K562 (cell line): ENCODE measurements at regions not wholly inside any gene's neighbourhood (a gene's known extent, or its start where the extent isn't known, plus 50 kb on each side); places are given as distances from the start of the nearest gene placed in this dataset.

Experiments used
- ARID1B ChIP-seq: fragments of 450-650 bp; IDR thresholded peaks from 2 replicates; pipeline ENCODE4 v1.6.1; 2016; ENCODE audit warnings: antibody characterized with exemption, mild to moderate bottlenecking, inconsistent platforms
- CREM ChIP-seq: IDR thresholded peaks from 2 replicates; pipeline ENCODE4 v1.6.1; 2014; ENCODE audit warnings: antibody characterized with exemption, low read depth
- DIDO1 ChIP-seq: fragments of 450-650 bp; IDR thresholded peaks from 2 replicates; pipeline ENCODE4 v1.6.1; 2016; ENCODE audit warnings: low read depth, missing biosample characterization, missing genetic modification characterization
- GATA2 ChIP-seq: sonication (generic); formaldehyde crosslinking; IDR thresholded peaks from 2 replicates; pipeline ENCODE4 v1.4.0; 2020; ENCODE audit warnings: mild to moderate bottlenecking, missing genetic modification reagents
- HDAC3 ChIP-seq: fragments of 450-650 bp; IDR thresholded peaks from 2 replicates; pipeline ENCODE4 v1.6.1; 2018; ENCODE audit warnings: borderline replicate concordance, mild to moderate bottlenecking, moderate library complexity; ENCODE audit not compliant: partially characterized antibody
- HNRNPUL1 ChIP-seq: fragments of 200-400 bp; formaldehyde crosslinking; IDR thresholded peaks from 2 replicates; pipeline ENCODE4 v1.6.1; 2017; ENCODE audit warnings: low read length
- NFRKB ChIP-seq: fragments of 450-650 bp; IDR thresholded peaks from 2 replicates; pipeline ENCODE4 v1.6.1; 2016; ENCODE audit warnings: low read depth
- NR4A1 ChIP-seq, 2 experiments: fragments of 250-450 bp in 1 of 2; fragments of 450-650 bp in 1 of 2; sonication (Bioruptor Pico) in 1 of 2; IDR thresholded peaks; 2 replicates each; pipeline versions ENCODE4 v1.4.0 to v1.6.1; 2016 to 2020; ENCODE audit warnings: mild to moderate bottlenecking in 2 of 2, missing compliant biosample characterization in 1 of 2, missing genetic modification characterization in 1 of 2, moderate library complexity in 1 of 2
- POLR2H ChIP-seq: IDR thresholded peaks from 2 replicates; pipeline ENCODE4 v1.6.1; 2016; ENCODE audit warnings: missing genetic modification characterization, low read depth, mild to moderate bottlenecking, control low read depth, missing compliant biosample characterization, moderate library complexity
- POLR3A ChIP-seq: IDR thresholded peaks from 2 replicates; pipeline ENCODE4 v1.6.1; 2011; ENCODE audit warnings: borderline replicate concordance, mild to moderate bottlenecking, moderate library complexity; ENCODE audit not compliant: insufficient read length, insufficient read depth; ENCODE audit errors: extremely low read depth
- SOX6 ChIP-seq: fragments of 450-650 bp; IDR thresholded peaks from 2 replicates; pipeline ENCODE4 v1.6.1; 2014; ENCODE audit warnings: mild to moderate bottlenecking
- SP1 ChIP-seq: sonication (generic); formaldehyde crosslinking; IDR thresholded peaks from 2 replicates; pipeline ENCODE4 v1.8.1; 2022; ENCODE audit warnings: mild to moderate bottlenecking, missing genetic modification reagents
- SREBF2 ChIP-seq: sonication (generic); formaldehyde crosslinking; IDR thresholded peaks from 2 replicates; pipeline ENCODE4 v1.4.0; 2020; ENCODE audit warnings: mild to moderate bottlenecking, missing genetic modification reagents
- ZFP36 ChIP-seq: fragments of 150-350 bp; IDR thresholded peaks from 2 replicates; pipeline ENCODE4 v1.6.1; 2018; ENCODE audit warnings: low read length, low read depth; ENCODE audit not compliant: partially characterized antibody
- ZNF24 ChIP-seq: fragments of 450-650 bp; IDR thresholded peaks from 2 replicates; pipeline ENCODE4 v1.6.1; 2016
- ZNF324 ChIP-seq: fragments of 250-450 bp; sonication (Bioruptor Pico); IDR thresholded peaks from 2 replicates; pipeline ENCODE4 v1.4.0; 2020; ENCODE audit warnings: mild to moderate bottlenecking
- ZNF444 ChIP-seq: fragments of 250-450 bp; sonication (Bioruptor Pico); IDR thresholded peaks from 2 replicates; pipeline ENCODE4 v1.4.0; 2020; ENCODE audit warnings: mild to moderate bottlenecking, moderate library complexity
- TF ChIP-seq, protein P1 (sequence below), 2 experiments: IDR thresholded peaks in 1 of 2; conservative IDR thresholded peaks in 1 of 2; 2 replicates each; pipeline ENCODE4 v1.6.1; 2016; ENCODE audit warnings: low read depth in 2 of 2, mild to moderate bottlenecking in 1 of 2, missing compliant biosample characterization in 1 of 2, missing genetic modification characterization in 1 of 2, moderate library complexity in 1 of 2
- TF ChIP-seq, protein P2 (sequence below): fragments of 450-650 bp; IDR thresholded peaks from 2 replicates; pipeline ENCODE4 v1.7.1; 2018; ENCODE audit warnings: mild to moderate bottlenecking, low read depth; ENCODE audit not compliant: partially characterized antibody
- TF ChIP-seq, protein P3 (sequence below), 2 experiments: fragments of 200-800 bp in 1 of 2; sonication (Bioruptor generic) in 1 of 2; sonication (generic) in 1 of 2; formaldehyde crosslinking in 1 of 2; IDR thresholded peaks in 1 of 2; conservative IDR thresholded peaks in 1 of 2; 2 replicates each; pipeline versions ENCODE4 v1.5.0 to v1.6.1; 2016 to 2020; ENCODE audit warnings: missing compliant biosample characterization in 1 of 2, missing genetic modification characterization in 1 of 2, missing genetic modification reagents in 1 of 2

DNA sequence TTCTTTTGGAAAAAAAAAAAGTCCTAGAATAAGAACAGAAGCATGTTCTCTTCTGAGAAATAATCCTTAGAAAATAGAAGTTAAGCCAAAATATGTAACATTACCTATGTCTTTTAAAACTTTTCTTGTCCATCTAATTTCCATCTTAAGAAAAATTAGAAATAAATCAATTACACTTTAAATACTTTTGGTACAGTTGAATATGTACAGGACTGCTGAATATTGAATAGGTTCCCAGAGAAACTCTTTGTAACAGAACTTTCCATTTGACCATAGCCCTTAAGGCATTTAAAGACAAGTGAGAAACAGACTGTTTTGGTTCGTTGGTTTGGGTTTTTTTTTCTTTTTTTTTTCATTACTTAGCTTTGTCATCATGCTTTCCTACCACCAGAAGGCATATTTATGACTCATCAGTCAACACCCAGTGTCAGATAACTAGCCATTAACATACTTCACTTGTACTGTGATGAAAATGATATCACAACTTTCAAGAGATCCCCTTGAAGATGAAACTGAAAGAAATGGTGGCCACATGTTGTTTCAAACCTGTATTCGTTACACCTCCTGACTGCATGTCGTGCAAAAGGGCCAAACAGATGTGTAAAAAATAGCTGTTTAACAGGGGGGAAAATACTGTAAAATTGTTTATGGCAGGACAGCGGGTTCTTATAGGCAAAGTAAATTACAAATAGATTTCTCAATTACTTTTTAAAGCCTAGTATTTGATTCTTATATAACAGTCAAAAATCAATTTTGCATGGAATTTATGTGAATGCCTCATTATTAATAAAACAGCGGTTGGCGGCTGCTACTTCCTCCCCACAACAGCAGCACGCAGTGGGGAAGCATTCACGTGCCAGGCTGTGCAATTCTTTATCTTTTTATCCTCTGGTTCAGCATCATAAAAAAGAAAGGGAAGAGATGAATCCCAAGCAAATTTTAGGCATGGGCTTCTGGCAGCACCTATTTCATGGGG, 280.7 kb upstream of the HNRNPA3 start (continued):
- TF ChIP-seq, protein P1, sequence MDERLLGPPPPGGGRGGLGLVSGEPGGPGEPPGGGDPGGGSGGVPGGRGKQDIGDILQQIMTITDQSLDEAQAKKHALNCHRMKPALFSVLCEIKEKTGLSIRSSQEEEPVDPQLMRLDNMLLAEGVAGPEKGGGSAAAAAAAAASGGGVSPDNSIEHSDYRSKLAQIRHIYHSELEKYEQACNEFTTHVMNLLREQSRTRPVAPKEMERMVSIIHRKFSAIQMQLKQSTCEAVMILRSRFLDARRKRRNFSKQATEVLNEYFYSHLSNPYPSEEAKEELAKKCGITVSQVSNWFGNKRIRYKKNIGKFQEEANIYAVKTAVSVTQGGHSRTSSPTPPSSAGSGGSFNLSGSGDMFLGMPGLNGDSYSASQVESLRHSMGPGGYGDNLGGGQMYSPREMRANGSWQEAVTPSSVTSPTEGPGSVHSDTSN (CRISPR knock-in tag; IDR thresholded peaks at IDR 0.05; ENCODE audit: low read depth), result no peak; the same call in 1 of the 2 replicates
- TF ChIP-seq, protein P1 (tag; conservative IDR thresholded peaks at IDR 0.05; ENCODE audit: low read depth), result peak; percentile 99
- TF ChIP-seq, protein P2, sequence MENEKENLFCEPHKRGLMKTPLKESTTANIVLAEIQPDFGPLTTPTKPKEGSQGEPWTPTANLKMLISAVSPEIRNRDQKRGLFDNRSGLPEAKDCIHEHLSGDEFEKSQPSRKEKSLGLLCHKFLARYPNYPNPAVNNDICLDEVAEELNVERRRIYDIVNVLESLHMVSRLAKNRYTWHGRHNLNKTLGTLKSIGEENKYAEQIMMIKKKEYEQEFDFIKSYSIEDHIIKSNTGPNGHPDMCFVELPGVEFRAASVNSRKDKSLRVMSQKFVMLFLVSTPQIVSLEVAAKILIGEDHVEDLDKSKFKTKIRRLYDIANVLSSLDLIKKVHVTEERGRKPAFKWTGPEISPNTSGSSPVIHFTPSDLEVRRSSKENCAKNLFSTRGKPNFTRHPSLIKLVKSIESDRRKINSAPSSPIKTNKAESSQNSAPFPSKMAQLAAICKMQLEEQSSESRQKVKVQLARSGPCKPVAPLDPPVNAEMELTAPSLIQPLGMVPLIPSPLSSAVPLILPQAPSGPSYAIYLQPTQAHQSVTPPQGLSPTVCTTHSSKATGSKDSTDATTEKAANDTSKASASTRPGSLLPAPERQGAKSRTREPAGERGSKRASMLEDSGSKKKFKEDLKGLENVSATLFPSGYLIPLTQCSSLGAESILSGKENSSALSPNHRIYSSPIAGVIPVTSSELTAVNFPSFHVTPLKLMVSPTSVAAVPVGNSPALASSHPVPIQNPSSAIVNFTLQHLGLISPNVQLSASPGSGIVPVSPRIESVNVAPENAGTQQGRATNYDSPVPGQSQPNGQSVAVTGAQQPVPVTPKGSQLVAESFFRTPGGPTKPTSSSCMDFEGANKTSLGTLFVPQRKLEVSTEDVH, result peak; percentile 52
- TF ChIP-seq ZNF324 (CRISPR knock-in tag) (no peak), ZNF444 (no peak), CREM (peak; percentile 66; the same call in 1 of the 2 replicates), ZFP36 (peak; percentile 44), POLR3A (no peak), SP1 (CRISPR knock-in tag) (no peak), GATA2 (CRISPR knock-in tag) (no peak), POLR2H (tag) (peak; percentile 84), DIDO1 (tag) (no peak), HDAC3 (peak; percentile 72), ZNF24 (peak; percentile 85), SREBF2 (CRISPR knock-in tag) (no peak), NFRKB (no peak; the same call in 1 of the 2 replicates), SOX6 (peak; percentile 79), ARID1B (peak; percentile 89), HNRNPUL1 (no peak), NR4A1 (CRISPR knock-in tag; IDR thresholded peaks at IDR 0.05) (no peak), NR4A1 (tag; IDR thresholded peaks at IDR 0.05) (no peak)
- TF ChIP-seq, protein P3, sequence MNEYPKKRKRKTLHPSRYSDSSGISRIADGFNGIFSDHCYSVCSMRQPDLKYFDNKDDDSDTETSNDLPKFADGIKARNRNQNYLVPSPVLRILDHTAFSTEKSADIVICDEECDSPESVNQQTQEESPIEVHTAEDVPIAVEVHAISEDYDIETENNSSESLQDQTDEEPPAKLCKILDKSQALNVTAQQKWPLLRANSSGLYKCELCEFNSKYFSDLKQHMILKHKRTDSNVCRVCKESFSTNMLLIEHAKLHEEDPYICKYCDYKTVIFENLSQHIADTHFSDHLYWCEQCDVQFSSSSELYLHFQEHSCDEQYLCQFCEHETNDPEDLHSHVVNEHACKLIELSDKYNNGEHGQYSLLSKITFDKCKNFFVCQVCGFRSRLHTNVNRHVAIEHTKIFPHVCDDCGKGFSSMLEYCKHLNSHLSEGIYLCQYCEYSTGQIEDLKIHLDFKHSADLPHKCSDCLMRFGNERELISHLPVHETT (CRISPR knock-in tag; conservative IDR thresholded peaks at IDR 0.05 in 1 of 2, IDR thresholded peaks at IDR 0.05 in 1 of 2), result peak in 1 of 2 experiments; percentile 20; a peak in 1 of 4 replicates
